ENCODE measurements at regions not wholly inside any gene's neighbourhood (a gene's known extent, or its start where the extent isn't known, plus 50 kb on each side); places are given as distances from the start of the nearest gene placed in this dataset.

- no peaks in the 10 kb centered on the region for H3K4me1 ChIP-seq (ENCODE audit: control insufficient read depth in 2 of 2, insufficient read depth in 2 of 2, low read length in 2 of 2)
- peaks cover 0 to 1% (median 0%) of the 10 kb centered on the region in 5 donors for H3K36me3 Mint-ChIP-seq
- ChIA-PET CTCF (no interaction called here), POLR2A (interaction anchor here (0.6 kb wide), 1 partner anchor 781 kb away, joined by 3 read pairs; no protein-coding TSS in a partner anchor)
- no peak overlapping the region for H3K4me3 ChIP-seq (ENCODE audit: low read length)
- peaks cover 0 to 2% (median 0%) of the 10 kb centered on the region in 7 donors for H3K4me1 Mint-ChIP-seq
- H3K4me3 Mint-ChIP-seq: no peak overlapping the region
- DNase-seq (no peak), ATAC-seq (no peak)
- no peaks in the 10 kb centered on the region for H3K9me3 Mint-ChIP-seq
- H3K9me3 ChIP-seq (ENCODE audit: control insufficient read depth in 2 of 3, low read length in 3 of 3): no peaks in the 10 kb centered on the region
- H3K27me3 Mint-ChIP-seq: peaks cover 0 to 20% (median 11%) of the 10 kb centered on the region in 5 donors
- H3K27ac ChIP-seq (ENCODE audit: low read depth, low read length): no peak overlapping the region
- H3K36me3 ChIP-seq (ENCODE audit: control insufficient read depth in 2 of 3, insufficient read depth in 3 of 3, low read length in 3 of 3): no peaks in the 10 kb centered on the region
- no peaks in the 10 kb centered on the region for H3K27me3 ChIP-seq (ENCODE audit: control insufficient read depth in 2 of 2, insufficient read depth in 2 of 2, low read length in 2 of 2)
- H3K27ac Mint-ChIP-seq: no peak overlapping the region
- intact Hi-C loops (cut with micrococcal nuclease): no loop called here
These were observed 122.4 kb downstream of the SIPA1L2 start for GRCh38 chr1:232507571-232507970.

- DNase-seq (no peak), ATAC-seq (no peak)
- H3K4me3 ChIP-seq (ENCODE audit: low read length): no peak overlapping the region
- H3K27ac ChIP-seq (ENCODE audit: low read depth, low read length): no peak overlapping the region
- intact Hi-C loops (cut with micrococcal nuclease): no loop called here
- ChIA-PET CTCF (no interaction called here), POLR2A (no interaction called here)
- H3K27me3 ChIP-seq (ENCODE audit: control insufficient read depth in 2 of 2, insufficient read depth in 2 of 2, low read length in 2 of 2): no peaks in the 10 kb centered on the region
- Mint-ChIP-seq H3K9me3 (no peaks in the 10 kb centered on the region), H3K36me3 (peaks cover 0 to 1% (median 0%) of the 10 kb centered on the region in 5 donors), H3K27me3 (peaks cover 0 to 13% (median 11%) of the 10 kb centered on the region in 5 donors), H3K4me3 (no peak overlapping the region), H3K27ac (no peak overlapping the region), H3K4me1 (peaks cover 0 to 2% (median 0%) of the 10 kb centered on the region in 7 donors)
- no peaks in the 10 kb centered on the region for H3K36me3 ChIP-seq (ENCODE audit: control insufficient read depth in 2 of 3, insufficient read depth in 3 of 3, low read length in 3 of 3)
- no peaks in the 10 kb centered on the region for H3K4me1 ChIP-seq (ENCODE audit: control insufficient read depth in 2 of 2, insufficient read depth in 2 of 2, low read length in 2 of 2)
- H3K9me3 ChIP-seq (ENCODE audit: control insufficient read depth in 2 of 3, low read length in 3 of 3): no peaks in the 10 kb centered on the region
These were observed 124.0 kb downstream of the SIPA1L2 start for GRCh38 chr1:232505884-232506283.

- Histone ChIP-seq H3K36me3 (ENCODE audit: control insufficient read depth in 2 of 3, insufficient read depth in 3 of 3, low read length in 3 of 3) (no peaks in the 10 kb centered on the region), H3K9me3 (ENCODE audit: control insufficient read depth in 2 of 3, low read length in 3 of 3) (no peaks in the 10 kb centered on the region), H3K4me1 (ENCODE audit: control insufficient read depth in 2 of 2, insufficient read depth in 2 of 2, low read length in 2 of 2) (no peaks in the 10 kb centered on the region), H3K4me3 (ENCODE audit: low read length) (no peak overlapping the region), H3K27ac (ENCODE audit: low read depth, low read length) (no peak overlapping the region), H3K27me3 (ENCODE audit: control insufficient read depth in 2 of 2, insufficient read depth in 2 of 2, low read length in 2 of 2) (no peaks in the 10 kb centered on the region)
- no peak overlapping the region for H3K27ac Mint-ChIP-seq
- H3K36me3 Mint-ChIP-seq: peaks cover 0 to 1% (median 0%) of the 10 kb centered on the region in 5 donors
- no peak overlapping the region for H3K4me3 Mint-ChIP-seq
- peaks cover 0 to 13% (median 7%) of the 10 kb centered on the region in 5 donors for H3K27me3 Mint-ChIP-seq
- no peaks in the 10 kb centered on the region for H3K9me3 Mint-ChIP-seq
- ChIA-PET POLR2A (no interaction called here), CTCF (no interaction called here)
- intact Hi-C loops (cut with micrococcal nuclease): no loop called here
- no peak for ATAC-seq
- no peak for DNase-seq
- H3K4me1 Mint-ChIP-seq: peaks cover 0 to 2% (median 0%) of the 10 kb centered on the region in 7 donors
These were observed 125.3 kb downstream of the SIPA1L2 start for GRCh38 chr1:232504651-232505050.

- Mint-ChIP-seq H3K27ac (no peak overlapping the region), H3K36me3 (peaks cover 0 to 1% (median 0%) of the 10 kb centered on the region in 5 donors), H3K4me3 (no peak overlapping the region), H3K4me1 (peaks cover 0 to 2% (median 0%) of the 10 kb centered on the region in 7 donors), H3K27me3 (peaks cover 0 to 10% (median 0%) of the 10 kb centered on the region in 5 donors), H3K9me3 (no peaks in the 10 kb centered on the region)
- intact Hi-C loops (cut with micrococcal nuclease): no loop called here
- no peak overlapping the region for H3K27ac ChIP-seq (ENCODE audit: low read depth, low read length)
- H3K4me1 ChIP-seq (ENCODE audit: control insufficient read depth in 2 of 2, insufficient read depth in 2 of 2, low read length in 2 of 2): no peaks in the 10 kb centered on the region
- ATAC-seq (no peak), DNase-seq (no peak)
- no peaks in the 10 kb centered on the region for H3K36me3 ChIP-seq (ENCODE audit: control insufficient read depth in 2 of 3, insufficient read depth in 3 of 3, low read length in 3 of 3)
- CTCF ChIA-PET: no interaction called here
- H3K9me3 ChIP-seq (ENCODE audit: control insufficient read depth in 2 of 3, low read length in 3 of 3): no peaks in the 10 kb centered on the region
- POLR2A ChIA-PET: no interaction called here
- no peak overlapping the region for H3K4me3 ChIP-seq (ENCODE audit: low read length)
- no peaks in the 10 kb centered on the region for H3K27me3 ChIP-seq (ENCODE audit: control insufficient read depth in 2 of 2, insufficient read depth in 2 of 2, low read length in 2 of 2)
These were observed 126.4 kb downstream of the SIPA1L2 start for GRCh38 chr1:232503497-232503896.

- CTCF ChIA-PET: interaction anchor here (0.7 kb wide), 1 partner anchor 764 kb away, joined by 3 read pairs; no protein-coding TSS in a partner anchor
- Mint-ChIP-seq H3K4me3 (no peak overlapping the region), H3K27me3 (peaks cover 0 to 9% (median 0%) of the 10 kb centered on the region in 5 donors), H3K4me1 (peaks cover 0 to 2% (median 0%) of the 10 kb centered on the region in 7 donors), H3K36me3 (peaks cover 0 to 1% (median 0%) of the 10 kb centered on the region in 5 donors), H3K9me3 (peaks cover 0 to 2% (median 0%) of the 10 kb centered on the region in 11 donors), H3K27ac (no peak overlapping the region)
- Histone ChIP-seq H3K27ac (ENCODE audit: low read depth, low read length) (no peak overlapping the region), H3K36me3 (ENCODE audit: control insufficient read depth in 2 of 3, insufficient read depth in 3 of 3, low read length in 3 of 3) (no peaks in the 10 kb centered on the region), H3K4me3 (ENCODE audit: low read length) (no peak overlapping the region), H3K27me3 (ENCODE audit: control insufficient read depth in 2 of 2, insufficient read depth in 2 of 2, low read length in 2 of 2) (no peaks in the 10 kb centered on the region), H3K4me1 (ENCODE audit: control insufficient read depth in 2 of 2, insufficient read depth in 2 of 2, low read length in 2 of 2) (no peaks in the 10 kb centered on the region), H3K9me3 (ENCODE audit: control insufficient read depth in 2 of 3, low read length in 3 of 3) (no peaks in the 10 kb centered on the region)
- DNase-seq: no peak
- POLR2A ChIA-PET: no interaction called here
- intact Hi-C loops (cut with micrococcal nuclease): no loop called here
- no peak for ATAC-seq
These were observed 128.1 kb downstream of the SIPA1L2 start for GRCh38 chr1:232501854-232502253.

GRCh38 chr1:232499188-232499587 is 130.7 kb downstream of the SIPA1L2 start:
- ChIA-PET CTCF (interaction anchor here (0.6 to 1.1 kb wide), 2 partner anchors 10 to 632 kb away, joined by 3 read pairs; no protein-coding TSS in a partner anchor), POLR2A (no interaction called here)
- no peaks in the 10 kb centered on the region for H3K9me3 ChIP-seq (ENCODE audit: control insufficient read depth in 2 of 3, low read length in 3 of 3)
- intact Hi-C loops (cut with micrococcal nuclease): no loop called here
- H3K9me3 Mint-ChIP-seq: peaks cover 0 to 2% (median 0%) of the 10 kb centered on the region in 11 donors
- no peaks in the 10 kb centered on the region for H3K36me3 ChIP-seq (ENCODE audit: control insufficient read depth in 2 of 3, insufficient read depth in 3 of 3, low read length in 3 of 3)
- peaks cover 0 to 5% (median 0%) of the 10 kb centered on the region in 5 donors for H3K27me3 Mint-ChIP-seq
- no peaks in the 10 kb centered on the region for H3K27me3 ChIP-seq (ENCODE audit: control insufficient read depth in 2 of 2, insufficient read depth in 2 of 2, low read length in 2 of 2)
- no peak overlapping the region for H3K27ac Mint-ChIP-seq
- DNase-seq (no peak), ATAC-seq (no peak)
- H3K4me3 ChIP-seq (ENCODE audit: low read length): no peak overlapping the region
- no peak overlapping the region for H3K4me3 Mint-ChIP-seq
- no peak overlapping the region for H3K27ac ChIP-seq (ENCODE audit: low read depth, low read length)
- no peaks in the 10 kb centered on the region for H3K4me1 Mint-ChIP-seq
- H3K4me1 ChIP-seq (ENCODE audit: control insufficient read depth in 2 of 2, insufficient read depth in 2 of 2, low read length in 2 of 2): no peaks in the 10 kb centered on the region
- H3K36me3 Mint-ChIP-seq: peaks cover 0 to 1% (median 0%) of the 10 kb centered on the region in 5 donors

- Mint-ChIP-seq H3K27me3 (peaks cover 0 to 9% (median 0%) of the 10 kb centered on the region in 5 donors), H3K36me3 (peaks cover 0 to 4% (median 0%) of the 10 kb centered on the region in 5 donors), H3K4me1 (no peaks in the 10 kb centered on the region), H3K27ac (peak overlapping the region in 1 of 9 donors; percentile 37), H3K4me3 (no peak overlapping the region), H3K9me3 (peaks cover 0 to 4% (median 0%) of the 10 kb centered on the region in 11 donors)
- Histone ChIP-seq H3K4me1 (ENCODE audit: control insufficient read depth in 2 of 2, insufficient read depth in 2 of 2, low read length in 2 of 2) (no peaks in the 10 kb centered on the region), H3K27me3 (ENCODE audit: control insufficient read depth in 2 of 2, insufficient read depth in 2 of 2, low read length in 2 of 2) (no peaks in the 10 kb centered on the region), H3K9me3 (ENCODE audit: control insufficient read depth in 2 of 3, low read length in 3 of 3) (no peaks in the 10 kb centered on the region), H3K4me3 (ENCODE audit: low read length) (no peak overlapping the region), H3K27ac (ENCODE audit: low read depth, low read length) (no peak overlapping the region), H3K36me3 (ENCODE audit: control insufficient read depth in 2 of 3, insufficient read depth in 3 of 3, low read length in 3 of 3) (no peaks in the 10 kb centered on the region)
- ATAC-seq (no peak), DNase-seq (no peak)
- intact Hi-C loops (cut with micrococcal nuclease): no loop called here
- POLR2A ChIA-PET: no interaction called here
- CTCF ChIA-PET: no interaction called here
These were observed 136.1 kb downstream of the SIPA1L2 start for GRCh38 chr1:232493869-232494268.

Data from naive thymus-derived CD4-positive, alpha-beta T cell (primary cell).